AG08396 (cell line): ENCODE measurements at regions not wholly inside any gene's neighbourhood (a gene's known extent, or its start where the extent isn't known, plus 50 kb on each side); places are given as distances from the start of the nearest gene placed in this dataset.

Experiments
- DNase-seq: peaks from one replicate; pipeline ENCODE4 v3.0.0; 2012; ENCODE audit warnings: low spot score, mixed read lengths

- no peak for DNase-seq
Measured at GRCh38 chr1:115142616-115143015, 53.3 kb upstream of the TSPAN2 start.

GRCh38 chr1:115141145-115141454, 51.8 kb upstream of the TSPAN2 start:
- no peak for DNase-seq

- DNase-seq, result no peak
Measured at GRCh38 chr1:115140442-115141144, 51.3 kb upstream of the TSPAN2 start.

- DNase-seq, result no peak
Measured at GRCh38 chr1:115139381-115139780, 50.1 kb upstream of the TSPAN2 start.
